Activated gamma-delta T cell (primary cell): ENCODE measurements at regions not wholly inside any gene's neighbourhood (a gene's known extent, or its start where the extent isn't known, plus 50 kb on each side); places are given as distances from the start of the nearest gene placed in this dataset.

ENCODE experiments used
- DNase-seq: peaks from one replicate; lab custom pipeline; 2025; lab: John Stamatoyannopoulos, UW

GRCh38 chr17:69949973-69950695 is 124.9 kb upstream of the KCNJ16 start:
- DNase-seq = no peak

GRCh38 chr17:69950701-69951418 is 124.2 kb upstream of the KCNJ16 start:
- DNase-seq = no peak

GRCh38 chr17:69954241-69954925 is 120.6 kb upstream of the KCNJ16 start:
- no peak for DNase-seq

- DNase-seq = no peak
These were observed 117.0 kb upstream of the KCNJ16 start for GRCh38 chr17:69958063-69958462.

DNA sequence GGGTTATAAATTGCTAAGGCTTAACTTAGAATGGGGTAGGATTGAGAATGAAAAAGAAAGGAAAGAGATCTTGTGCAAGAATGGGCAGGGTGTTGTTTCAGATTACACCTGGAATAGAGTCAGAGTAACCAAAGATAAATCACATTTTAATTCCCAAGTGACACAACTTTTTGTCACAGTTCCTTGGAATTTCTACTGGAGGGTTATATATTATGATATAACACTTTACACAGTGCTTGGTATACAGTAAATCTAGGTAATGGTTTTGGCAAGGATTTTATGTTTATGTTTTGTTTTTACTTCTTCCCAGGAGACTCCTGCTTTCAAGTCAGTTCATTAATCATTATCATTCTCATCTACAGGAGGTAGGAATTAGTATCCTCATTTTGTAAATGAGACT is 115.7 kb upstream of the KCNJ16 start:
- DNase-seq = no peak

- no peak for DNase-seq
These were observed 114.3 kb upstream of the KCNJ16 start for GRCh38 chr17:69960755-69961154.

DNA sequence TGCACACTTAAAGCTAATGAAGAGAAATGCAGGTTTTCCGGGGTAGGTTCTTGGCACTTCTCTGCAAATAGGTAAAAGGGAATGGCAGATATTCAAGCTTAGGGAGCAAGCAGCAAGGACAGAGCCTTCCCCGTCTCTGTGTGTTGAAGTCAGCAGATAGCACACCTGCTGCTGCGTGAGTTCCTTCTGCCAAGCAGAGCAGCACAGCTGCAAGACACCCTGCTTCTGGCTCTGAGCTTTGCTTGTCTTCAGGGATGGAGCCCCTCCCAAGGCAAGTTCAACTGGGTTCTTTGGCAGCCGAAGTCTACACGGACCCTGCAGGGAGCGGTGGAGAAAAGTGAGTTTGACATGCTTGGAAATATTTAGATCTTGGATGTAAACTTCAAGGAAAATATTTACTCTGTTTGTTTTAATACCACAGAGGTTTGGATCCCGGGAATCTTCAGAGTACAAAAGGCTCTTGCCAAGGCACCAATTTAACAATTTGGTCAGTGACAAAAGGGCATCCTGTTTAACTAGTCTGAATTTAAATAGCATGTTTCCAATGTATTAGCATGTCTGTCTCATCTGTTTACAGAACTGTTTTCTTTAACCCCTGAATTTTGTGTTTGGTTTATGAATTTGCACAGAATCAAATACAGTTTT is 113.4 kb upstream of the KCNJ16 start:
- DNase-seq = no peak

GRCh38 chr17:69962436-69962995 is 112.5 kb upstream of the KCNJ16 start:
- no peak for DNase-seq

GRCh38 chr17:69967910-69968411 is 107.1 kb upstream of the KCNJ16 start:
- no peak for DNase-seq

DNA sequence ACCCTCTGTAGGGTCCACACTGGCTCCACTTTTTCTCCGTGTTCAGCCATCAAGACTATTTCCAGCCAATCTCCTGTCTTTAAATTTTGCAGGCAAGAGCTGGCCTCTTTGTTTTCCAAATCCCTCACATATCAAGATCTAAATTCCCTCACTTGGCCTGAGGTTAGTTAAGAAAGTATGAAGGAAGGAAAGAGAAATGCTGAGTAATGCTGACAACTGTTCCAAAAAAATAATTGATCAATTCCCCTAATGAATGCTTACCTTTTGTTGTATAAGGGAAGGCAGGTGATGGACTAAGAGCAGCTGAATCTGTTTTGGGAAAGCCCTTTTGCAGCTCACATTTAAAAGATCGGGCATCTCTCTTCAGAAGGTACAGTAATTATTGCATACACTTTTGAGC is 105.1 kb upstream of the KCNJ16 start:
- no peak for DNase-seq

GRCh38 chr17:69972251-69972650 is 102.8 kb upstream of the KCNJ16 start:
- no peak for DNase-seq

GRCh38 chr17:69975808-69976207 is 99.2 kb upstream of the KCNJ16 start:
- DNase-seq = no peak

GRCh38 chr17:69978056-69978646 is 96.9 kb upstream of the KCNJ16 start:
- DNase-seq = no peak

DNA sequence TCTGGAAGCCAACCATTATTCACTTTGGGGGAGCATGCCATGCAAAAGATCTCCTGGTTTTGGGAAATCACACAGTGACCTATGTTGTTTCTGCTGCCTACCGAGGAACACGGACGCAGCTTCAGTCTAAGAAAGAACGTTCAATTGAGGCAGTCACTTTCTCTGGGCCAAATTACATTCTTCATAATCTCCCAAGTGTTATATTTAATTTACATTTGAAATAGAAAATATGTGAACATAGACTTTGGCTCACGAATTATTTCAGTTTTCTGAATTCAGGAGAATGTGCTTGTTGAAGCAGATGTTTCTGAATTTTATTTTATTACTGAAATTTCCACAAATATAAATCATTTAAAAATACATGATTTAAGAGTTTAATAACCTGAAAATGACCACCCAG is 93.6 kb upstream of the KCNJ16 start:
- DNase-seq = no peak

DNA sequence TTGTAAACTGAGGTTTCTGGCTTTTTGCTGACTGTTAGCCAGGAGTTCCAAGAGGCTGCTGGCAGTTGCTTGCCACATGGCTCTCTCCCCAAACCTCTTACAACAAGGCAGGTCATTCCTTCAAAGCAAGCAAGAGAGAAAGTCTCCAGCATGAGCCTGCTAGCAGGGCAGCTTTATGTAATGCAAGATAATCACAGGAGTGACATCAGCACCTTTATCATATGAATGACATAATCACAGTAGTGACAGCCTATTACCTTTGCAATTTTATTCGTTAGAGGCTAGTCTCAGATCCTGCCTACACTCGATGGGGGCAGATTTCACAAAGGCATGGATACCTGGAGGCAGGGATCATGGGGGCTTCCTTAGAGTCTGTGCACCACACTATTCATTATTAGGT is 79.5 kb upstream of the KCNJ16 start:
- no peak for DNase-seq

GRCh38 chr17:69997332-69997731 is 77.7 kb upstream of the KCNJ16 start:
- DNase-seq = no peak

DNA sequence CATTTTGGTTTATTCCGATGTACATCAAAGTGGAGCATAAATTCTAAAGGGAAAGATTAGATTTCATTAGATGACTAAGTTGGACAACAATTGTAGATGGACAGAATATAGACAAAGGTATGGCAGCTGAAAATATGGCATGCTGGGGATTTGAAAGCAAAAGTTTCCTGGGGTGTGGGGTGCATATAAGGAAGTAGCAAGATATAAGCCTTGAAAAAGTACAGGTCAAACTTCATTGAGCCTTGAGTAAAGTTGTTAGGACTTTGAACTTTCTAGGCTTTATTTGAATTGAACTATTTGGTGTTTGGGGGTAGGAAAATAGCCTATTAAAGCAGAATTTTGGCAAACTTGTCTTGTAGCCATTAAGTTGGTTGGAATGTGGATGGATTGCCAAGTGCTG is 75.8 kb upstream of the KCNJ16 start:
- DNase-seq = no peak

DNA sequence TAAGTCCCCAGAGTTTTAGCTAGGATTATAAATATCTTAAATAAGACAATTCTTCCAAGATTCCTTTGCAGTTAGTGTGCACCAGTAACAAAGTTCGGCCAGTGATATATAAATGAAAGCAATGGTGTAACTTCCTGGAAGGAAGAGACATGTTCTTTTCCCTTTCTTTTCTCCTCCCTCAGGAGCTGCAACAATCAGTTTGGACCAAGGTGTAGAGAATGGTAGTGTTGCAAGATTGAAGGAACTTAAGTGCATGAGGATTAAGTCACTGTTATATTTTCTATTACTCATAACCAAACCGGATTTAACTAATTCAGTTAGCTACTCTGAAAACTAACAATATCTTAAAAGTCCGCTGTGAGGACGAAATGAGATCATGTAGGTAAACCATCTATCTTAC is 68.9 kb upstream of the KCNJ16 start:
- DNase-seq = no peak

- no peak for DNase-seq
These were observed 63.3 kb upstream of the KCNJ16 start for GRCh38 chr17:70011750-70012149.

- no peak for DNase-seq
These were observed 61.1 kb upstream of the KCNJ16 start for GRCh38 chr17:70013911-70014310.

GRCh38 chr17:70017112-70017511 is 57.9 kb upstream of the KCNJ16 start:
- DNase-seq = no peak

DNA sequence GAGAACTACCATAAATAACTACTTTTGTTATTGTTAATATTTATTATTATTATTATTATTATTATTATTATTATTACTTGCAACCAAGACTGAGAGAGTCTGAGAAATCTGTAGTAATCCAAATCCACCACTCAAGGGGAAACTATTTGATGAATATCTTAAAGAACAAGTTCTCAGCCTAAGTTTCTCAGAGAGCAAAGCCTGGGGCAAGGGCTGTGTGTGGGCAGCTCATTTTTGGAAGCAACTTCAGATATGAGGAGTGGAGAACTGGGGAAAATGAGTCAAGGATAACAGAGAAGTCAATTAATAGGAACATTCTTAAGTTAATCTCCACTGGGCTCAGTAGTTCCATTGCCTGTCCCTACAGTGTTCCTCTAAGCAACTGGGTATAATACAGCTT is 57.1 kb upstream of the KCNJ16 start:
- no peak for DNase-seq
